ENCODE measurements at regions not wholly inside any gene's neighbourhood (a gene's known extent, or its start where the extent isn't known, plus 50 kb on each side); places are given as distances from the start of the nearest gene placed in this dataset.

GRCh38 chr12:43147878-43148277, 404.1 kb downstream of the ADAMTS20 start:
- no peak for TF ChIP-seq POLR2A (IDR thresholded peaks at IDR 0.05)
- TF ChIP-seq, protein P1, sequence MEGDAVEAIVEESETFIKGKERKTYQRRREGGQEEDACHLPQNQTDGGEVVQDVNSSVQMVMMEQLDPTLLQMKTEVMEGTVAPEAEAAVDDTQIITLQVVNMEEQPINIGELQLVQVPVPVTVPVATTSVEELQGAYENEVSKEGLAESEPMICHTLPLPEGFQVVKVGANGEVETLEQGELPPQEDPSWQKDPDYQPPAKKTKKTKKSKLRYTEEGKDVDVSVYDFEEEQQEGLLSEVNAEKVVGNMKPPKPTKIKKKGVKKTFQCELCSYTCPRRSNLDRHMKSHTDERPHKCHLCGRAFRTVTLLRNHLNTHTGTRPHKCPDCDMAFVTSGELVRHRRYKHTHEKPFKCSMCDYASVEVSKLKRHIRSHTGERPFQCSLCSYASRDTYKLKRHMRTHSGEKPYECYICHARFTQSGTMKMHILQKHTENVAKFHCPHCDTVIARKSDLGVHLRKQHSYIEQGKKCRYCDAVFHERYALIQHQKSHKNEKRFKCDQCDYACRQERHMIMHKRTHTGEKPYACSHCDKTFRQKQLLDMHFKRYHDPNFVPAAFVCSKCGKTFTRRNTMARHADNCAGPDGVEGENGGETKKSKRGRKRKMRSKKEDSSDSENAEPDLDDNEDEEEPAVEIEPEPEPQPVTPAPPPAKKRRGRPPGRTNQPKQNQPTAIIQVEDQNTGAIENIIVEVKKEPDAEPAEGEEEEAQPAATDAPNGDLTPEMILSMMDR (IDR thresholded peaks at IDR 0.05): no peak
